NCI-H446 treated with DMSO at 0.1 percent for 48 hours (cell line): ENCODE measurements at regions not wholly inside any gene's neighbourhood (a gene's known extent, or its start where the extent isn't known, plus 50 kb on each side); places are given as distances from the start of the nearest gene placed in this dataset.

Source experiments
- DNase-seq: peaks from one replicate; lab custom pipeline; 2025; lab: John Stamatoyannopoulos, UW

- no peak for DNase-seq
Measured at GRCh38 chr6:156564127-156564806, 212.9 kb upstream of the ARID1B start.

DNA sequence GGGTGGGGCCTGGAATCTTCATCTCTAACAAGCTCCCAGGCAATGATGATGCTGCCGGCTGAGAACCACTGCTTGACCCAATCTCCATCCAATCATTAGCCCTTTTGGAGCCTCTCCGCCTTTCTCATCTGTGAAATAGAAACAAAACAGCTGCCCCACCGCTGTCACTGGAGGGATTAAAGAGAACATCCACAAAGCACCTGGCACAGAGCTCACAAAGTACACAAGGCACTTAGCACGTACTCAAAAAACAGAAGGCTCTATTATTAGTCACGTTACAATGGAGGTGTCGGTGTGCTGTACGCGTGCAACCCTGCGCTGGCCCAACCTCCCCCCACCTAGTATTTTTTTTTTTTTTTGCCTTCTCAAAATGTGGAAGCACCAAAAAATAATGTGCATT lies 213.5 kb upstream of the ARID1B start:
- DNase-seq, result no peak

DNA sequence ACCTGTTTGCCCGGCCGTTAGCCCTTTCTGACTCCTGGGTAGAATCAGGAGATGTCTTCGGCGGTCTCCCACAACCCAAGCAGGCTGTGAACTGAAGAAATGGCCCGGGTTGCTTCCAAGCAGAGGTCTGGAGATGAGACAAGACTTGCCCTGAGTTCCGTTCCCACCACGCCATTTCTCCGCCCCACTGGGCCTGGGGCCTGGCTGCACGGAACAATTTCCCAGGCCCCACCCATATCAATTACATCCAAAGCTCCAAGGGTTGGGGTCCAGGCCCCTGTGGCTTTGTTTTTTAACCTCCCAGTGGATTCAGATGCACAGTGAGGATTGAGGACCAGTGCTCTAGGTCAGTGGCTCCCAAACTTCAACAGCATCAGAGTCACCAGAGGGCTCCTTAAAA lies 214.5 kb upstream of the ARID1B start:
- DNase-seq, result no peak

DNA sequence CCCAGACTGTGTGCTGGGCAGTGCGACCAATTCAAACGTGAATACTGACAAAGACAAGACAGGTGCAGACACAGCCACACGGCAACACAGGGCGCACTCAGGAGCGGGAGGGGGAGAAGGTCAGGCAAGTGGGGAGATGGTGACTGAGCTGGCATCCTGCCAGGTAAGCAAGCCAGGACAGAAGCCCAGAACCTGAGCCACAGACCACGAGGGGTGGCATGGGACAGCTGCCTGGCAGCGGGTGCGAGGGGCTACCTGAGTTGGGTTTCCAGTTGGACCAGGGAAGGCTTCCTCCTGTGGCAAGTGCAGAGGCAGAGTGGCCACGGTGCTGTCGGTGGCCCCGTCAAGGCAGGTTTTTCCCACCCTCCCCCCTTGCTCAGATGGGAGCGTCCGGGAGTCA lies 215.2 kb upstream of the ARID1B start:
- no peak for DNase-seq

GRCh38 chr6:156560476-156560875 lies 216.7 kb upstream of the ARID1B start:
- no peak for DNase-seq

DNA sequence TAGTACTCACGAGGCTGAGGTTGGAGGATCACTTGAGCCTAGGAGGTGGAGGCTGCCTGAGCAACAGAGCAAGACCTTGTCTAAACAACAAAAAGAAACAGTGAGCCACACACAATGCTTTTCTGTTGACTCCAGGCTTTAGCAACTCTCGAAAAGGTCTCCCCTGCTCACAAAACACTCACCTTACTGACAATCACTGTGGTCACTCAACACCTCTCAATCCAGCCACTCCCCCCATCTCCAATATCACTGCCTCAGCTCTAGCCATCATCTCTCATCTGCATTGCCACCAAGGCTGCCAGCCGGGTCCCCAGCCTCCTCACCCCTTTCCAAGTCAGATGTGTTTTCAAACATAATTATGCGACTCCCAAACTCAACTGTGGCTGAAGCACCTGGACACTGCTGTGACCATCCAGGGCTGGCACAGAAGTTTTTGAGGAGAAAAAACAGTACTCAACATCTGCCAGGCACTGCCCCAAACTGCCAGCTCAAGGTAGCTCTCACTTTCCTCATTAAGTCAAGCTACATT lies 218.0 kb upstream of the ARID1B start:
- DNase-seq, result no peak

DNA sequence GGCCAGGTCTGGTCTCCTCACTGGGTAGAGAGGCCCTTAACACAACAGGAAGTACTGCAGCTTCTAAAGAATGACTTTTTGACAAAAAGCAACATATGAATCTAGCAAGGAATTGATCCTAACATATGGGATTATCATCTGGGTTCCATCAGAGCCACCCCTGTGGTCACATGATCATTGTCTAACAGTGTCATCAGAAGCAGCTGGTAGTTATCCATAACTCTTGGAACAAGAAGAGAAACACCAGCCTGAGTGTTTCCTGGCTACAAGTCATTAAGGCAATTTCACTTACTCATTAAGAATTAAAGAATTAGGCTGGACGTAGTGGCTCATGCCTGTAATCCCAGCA lies 219.3 kb upstream of the ARID1B start:
- no peak for DNase-seq

DNA sequence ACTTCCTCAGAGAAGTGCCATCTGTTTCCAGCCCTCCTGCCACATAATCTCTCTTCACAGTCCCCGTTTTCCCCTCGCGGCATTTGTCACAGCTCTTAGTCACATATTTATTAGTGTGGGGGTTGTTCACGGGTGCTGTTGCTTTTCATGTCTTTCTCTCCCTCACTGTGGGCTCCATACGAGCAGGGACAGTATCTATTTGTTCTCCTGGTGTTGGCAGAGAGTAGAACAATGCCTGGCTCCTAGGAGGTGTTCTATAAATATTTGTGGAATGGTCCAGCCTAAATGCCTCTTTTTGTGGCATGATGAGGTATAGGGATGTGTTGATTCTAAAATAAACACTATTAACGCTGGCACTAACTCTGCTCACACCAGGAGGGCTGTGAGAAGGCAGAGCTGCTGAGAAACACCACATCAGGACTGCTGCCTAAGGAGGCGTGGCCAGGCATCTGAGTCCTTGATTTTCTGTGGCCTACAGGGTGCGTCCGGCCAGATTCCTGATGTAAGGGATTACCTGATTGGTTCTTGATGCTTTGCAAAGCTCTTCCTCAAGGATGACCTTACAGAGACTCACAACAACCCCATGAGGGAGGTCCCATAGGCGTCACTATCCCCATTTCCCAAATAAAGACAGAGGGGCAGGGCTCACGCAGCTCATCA lies 219.8 kb upstream of the ARID1B start:
- no peak for DNase-seq

- DNase-seq, result no peak
Measured at GRCh38 chr6:156556811-156557210, 220.4 kb upstream of the ARID1B start.

- no peak for DNase-seq
Measured at GRCh38 chr6:156555116-156555515, 222.1 kb upstream of the ARID1B start.

DNA sequence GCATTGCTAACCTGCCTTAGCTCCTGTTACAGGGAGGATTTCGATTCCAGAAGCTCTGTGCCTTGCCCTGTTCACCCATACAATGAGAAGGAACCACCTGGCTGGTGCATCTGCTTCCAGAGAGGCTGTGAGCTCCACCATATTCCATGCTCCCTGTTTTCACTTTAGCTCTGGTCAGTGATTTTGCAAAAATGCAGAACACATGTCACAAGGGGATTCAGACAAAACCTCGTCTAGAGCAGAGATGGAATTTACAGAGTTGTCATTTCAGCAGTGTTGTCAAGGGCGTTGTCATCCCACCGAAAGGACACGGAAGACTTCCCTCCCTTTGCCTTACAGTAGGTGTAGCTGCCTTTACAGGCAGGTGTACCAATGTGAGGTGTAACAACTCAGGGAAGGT lies 223.0 kb upstream of the ARID1B start:
- no peak for DNase-seq

DNA sequence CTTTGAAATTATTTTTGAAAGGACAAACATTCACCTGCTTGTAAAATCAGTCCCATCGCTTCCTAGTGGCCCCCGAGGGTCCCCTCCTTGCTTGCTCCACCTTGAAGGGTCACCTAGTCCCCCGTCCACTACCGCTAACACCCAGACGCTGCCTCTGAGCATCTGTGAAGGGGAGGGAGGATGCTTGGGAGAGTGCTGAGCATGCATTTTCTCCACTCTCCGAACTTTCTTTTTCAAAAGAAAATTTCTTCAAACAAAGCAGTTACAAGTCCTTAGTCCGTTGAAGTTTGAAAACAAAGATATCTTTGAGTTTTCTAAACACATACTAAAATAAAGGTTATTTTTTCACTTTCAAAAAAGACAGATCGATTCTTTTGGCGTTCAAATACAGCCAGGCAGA lies 224.3 kb upstream of the ARID1B start:
- no peak for DNase-seq

DNA sequence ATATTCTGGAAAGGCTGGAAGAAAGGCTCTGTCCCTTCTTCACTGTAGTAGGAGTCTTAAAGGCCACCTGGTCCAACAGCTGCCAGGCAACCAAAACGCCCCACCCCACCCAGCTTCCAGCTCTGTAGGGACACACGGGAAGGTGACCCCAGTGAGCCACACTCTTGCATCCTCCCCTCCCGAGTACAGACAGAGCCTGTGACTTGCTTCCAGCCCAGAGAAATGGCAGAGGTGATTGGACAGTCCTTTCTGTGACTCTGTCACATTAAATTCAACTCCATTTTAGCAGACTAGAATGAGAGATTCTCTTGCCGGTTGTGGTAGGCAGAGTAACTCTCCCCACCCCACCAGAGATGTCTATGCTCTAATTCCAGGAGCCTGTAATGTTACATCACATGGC lies 226.2 kb upstream of the ARID1B start:
- no peak for DNase-seq

DNA sequence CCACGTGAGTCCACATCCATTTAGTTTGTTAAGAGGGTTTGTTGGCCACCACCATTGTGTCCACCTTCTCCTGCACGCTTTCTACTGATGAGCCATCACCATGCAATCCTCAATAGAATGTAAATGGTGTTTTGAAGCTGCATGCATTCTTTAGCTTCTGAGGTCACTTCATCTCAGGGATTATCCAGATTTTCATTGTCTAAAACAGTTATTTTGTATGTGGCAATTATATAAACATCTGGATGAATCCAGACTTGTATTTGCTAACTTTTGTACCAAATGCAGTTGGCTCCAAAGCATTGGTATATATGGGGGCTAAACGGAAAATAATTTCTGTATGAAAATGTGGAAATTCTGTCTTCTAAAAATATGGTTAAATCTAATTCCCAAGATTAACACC lies 231.2 kb upstream of the ARID1B start:
- DNase-seq, result no peak

DNA sequence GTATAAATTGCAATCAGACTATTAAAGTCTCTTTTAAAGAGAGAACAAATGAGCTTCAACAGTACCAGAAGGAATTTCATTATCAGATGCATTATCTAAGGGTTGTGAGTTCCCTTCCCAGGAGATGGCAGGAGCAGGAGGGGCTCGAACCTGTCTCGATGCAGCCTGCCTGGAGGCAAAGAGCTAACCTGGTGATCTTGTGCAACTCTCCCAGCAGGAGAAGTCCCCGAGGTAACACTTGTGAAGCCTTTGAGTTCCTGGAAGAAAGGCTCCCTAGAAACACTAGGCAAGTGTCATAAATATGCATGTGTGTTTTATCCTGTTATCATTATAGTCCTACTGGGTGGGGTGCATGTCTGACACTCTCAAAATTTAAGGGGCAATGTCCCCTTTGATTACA lies 232.2 kb upstream of the ARID1B start:
- no peak for DNase-seq

GRCh38 chr6:156544046-156544445 lies 233.1 kb upstream of the ARID1B start:
- no peak for DNase-seq

DNA sequence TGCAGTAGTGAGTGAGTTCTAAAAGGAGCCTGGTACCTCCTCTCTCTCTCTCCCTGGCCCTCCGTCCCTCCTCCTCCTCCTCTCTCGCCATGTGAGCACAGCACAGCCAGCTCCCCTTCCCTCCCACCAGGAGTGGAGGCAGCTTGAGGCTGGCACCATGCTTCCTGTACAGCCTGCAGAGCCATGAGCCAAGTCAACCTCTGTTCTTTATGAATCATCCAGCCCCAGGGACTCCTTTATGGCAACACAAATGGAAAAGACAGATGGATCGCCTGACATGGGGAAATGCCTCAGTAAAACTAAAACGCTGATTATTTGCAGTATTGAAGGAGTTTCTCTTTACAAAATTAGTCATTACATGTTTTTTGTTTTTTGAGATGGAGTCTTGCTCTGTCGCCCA lies 233.7 kb upstream of the ARID1B start:
- no peak for DNase-seq

DNA sequence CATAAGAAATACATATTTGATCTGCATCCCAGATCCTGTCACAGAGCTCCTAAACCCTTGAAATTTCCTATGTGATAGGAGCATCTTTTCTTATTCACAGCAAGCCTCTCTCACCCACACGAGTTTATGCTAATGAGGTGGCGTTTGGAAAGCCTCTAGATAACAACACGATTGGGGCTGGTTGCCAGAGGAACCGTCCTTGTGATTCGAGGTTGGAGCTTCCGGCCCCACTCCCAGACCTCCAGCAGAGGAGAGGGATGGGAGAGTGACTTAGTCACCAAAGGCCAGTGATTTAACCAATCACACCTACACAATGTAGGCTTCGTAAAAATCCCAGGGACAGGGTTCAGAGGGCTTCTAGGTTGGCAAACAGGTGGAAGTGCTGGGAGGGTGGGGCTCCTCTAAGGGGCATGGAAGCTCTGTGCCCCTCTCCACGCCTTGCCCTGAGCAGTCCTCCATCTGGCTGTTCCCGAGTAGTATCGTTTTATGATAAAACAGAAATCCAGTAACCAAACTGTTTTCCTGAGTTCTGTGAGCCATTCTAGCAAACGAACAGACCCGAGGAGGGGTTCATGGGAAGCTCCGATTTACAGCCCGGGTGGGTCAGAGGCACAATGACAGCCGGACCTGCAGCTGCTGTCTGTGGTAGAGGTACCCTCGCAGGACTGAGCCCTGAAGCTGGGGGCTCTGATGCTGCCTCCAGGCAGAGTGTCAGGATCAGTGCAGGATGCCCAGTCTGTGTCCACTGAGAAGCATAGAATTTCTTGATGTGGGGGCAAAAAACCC lies 238.1 kb upstream of the ARID1B start:
- DNase-seq, result no peak

GRCh38 chr6:156534594-156534993 lies 242.6 kb upstream of the ARID1B start:
- DNase-seq, result no peak

- DNase-seq, result no peak
Measured at GRCh38 chr6:156533872-156534524, 243.2 kb upstream of the ARID1B start.

DNA sequence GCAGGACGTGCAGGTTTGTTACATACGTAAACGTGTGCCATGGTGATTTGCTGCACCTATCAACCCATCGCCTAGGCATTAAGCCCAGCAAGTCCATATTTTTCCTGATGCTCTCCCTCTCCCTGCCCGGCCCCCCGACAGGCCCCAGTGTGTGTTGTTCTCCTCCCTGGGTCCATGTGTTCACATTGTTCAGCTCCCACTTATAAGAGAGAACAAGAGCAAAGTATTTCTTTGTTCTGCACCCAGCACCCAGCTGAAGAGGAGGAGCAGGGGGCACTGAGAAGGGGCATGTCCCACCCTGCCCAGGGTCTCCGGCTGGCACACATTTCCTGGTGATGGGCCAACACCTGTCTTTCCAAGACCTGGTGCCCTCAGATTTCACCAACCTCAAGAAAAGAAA lies 251.1 kb upstream of the ARID1B start:
- no peak for DNase-seq

DNA sequence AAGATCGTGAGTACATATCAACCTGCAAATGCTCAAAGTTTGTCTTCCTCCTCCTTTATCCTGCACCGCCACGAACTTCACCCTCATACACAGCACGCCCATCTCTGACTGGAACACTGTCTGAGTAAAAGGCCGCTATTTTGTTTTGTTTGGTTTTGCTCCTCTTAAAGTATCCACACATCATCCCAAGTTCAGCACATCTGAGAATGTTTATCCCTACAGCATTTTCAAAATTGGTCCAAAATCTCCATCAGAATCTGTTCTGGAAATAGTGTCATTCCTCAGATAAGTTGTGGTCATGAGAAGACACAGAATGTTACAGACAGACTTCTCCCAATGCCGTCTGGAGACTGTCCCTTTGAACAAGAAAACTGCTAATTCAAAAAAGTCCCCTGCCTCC lies 251.6 kb upstream of the ARID1B start:
- DNase-seq, result no peak

DNA sequence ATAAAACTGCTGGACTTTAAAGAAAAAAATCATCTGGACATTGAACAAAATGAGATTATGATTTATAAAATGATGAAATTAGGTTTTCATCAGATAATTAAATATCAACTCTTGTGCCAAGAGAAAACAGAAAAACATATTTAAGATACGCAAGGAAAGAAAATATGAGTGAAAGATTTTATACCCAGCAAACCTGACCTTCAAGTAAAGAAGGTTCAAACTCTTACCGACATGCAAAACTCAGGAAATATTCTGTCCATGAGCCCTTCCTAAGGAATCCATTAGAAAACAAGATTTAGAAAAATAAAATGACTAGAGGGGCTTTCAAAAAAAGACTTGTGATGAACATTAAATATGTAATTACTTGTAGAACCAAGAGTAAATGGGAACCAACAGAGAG lies 257.2 kb upstream of the ARID1B start:
- DNase-seq, result no peak
